Mucosa of stomach (tissue), 1 donor: ENCODE measurements at regions not wholly inside any gene's neighbourhood (a gene's known extent, or its start where the extent isn't known, plus 50 kb on each side); places are given as distances from the start of the nearest gene placed in this dataset.

Source experiments
- H3K27me3 ChIP-seq: one replicate; pipeline ENCODE4 v1.7.0; 2013; ENCODE audit warnings: mild to moderate bottlenecking, low read length; ENCODE audit not compliant: control insufficient read depth, insufficient read depth
- H3K36me3 ChIP-seq: one replicate; pipeline ENCODE4 v1.7.0; 2013; ENCODE audit warnings: low read length; ENCODE audit not compliant: control insufficient read depth, insufficient read depth
- H3K4me1 ChIP-seq: one replicate; pipeline ENCODE4 v1.7.0; 2013; ENCODE audit warnings: mild to moderate bottlenecking, low read length; ENCODE audit not compliant: control insufficient read depth, insufficient read depth
- H3K4me3 ChIP-seq: one replicate; pipeline ENCODE4 v1.7.0; 2013; ENCODE audit warnings: low read length
- H3K9ac ChIP-seq: one replicate; pipeline ENCODE4 v1.7.0; 2013; ENCODE audit warnings: mild to moderate bottlenecking, low read length, moderate library complexity
- H3K9me3 ChIP-seq: one replicate; pipeline ENCODE4 v1.7.0; 2013; ENCODE audit warnings: mild to moderate bottlenecking, low read length, moderate library complexity; ENCODE audit not compliant: control insufficient read depth
- donor health status: Pancreatic carcinoma.

- H3K27me3 ChIP-seq: no peaks in the 10 kb centered on the region
- H3K36me3 ChIP-seq: no peaks in the 10 kb centered on the region
- no peaks in the 10 kb centered on the region for H3K4me1 ChIP-seq
- no peaks in the 10 kb centered on the region for H3K9me3 ChIP-seq
- H3K9ac ChIP-seq: no peak overlapping the region
- no peak overlapping the region for H3K4me3 ChIP-seq
Observed at GRCh38 chr5:97452646-97453045, 269.6 kb upstream of the RIOK2 start.

GRCh38 chr5:97453263-97453662 is 270.2 kb upstream of the RIOK2 start:
- Histone ChIP-seq H3K4me3 (no peak overlapping the region), H3K27me3 (no peaks in the 10 kb centered on the region), H3K4me1 (no peaks in the 10 kb centered on the region), H3K36me3 (no peaks in the 10 kb centered on the region), H3K9me3 (no peaks in the 10 kb centered on the region), H3K9ac (no peak overlapping the region)

- no peak overlapping the region for H3K4me3 ChIP-seq
- no peaks in the 10 kb centered on the region for H3K4me1 ChIP-seq
- no peaks in the 10 kb centered on the region for H3K27me3 ChIP-seq
- H3K36me3 ChIP-seq: no peaks in the 10 kb centered on the region
- H3K9ac ChIP-seq: no peak overlapping the region
- H3K9me3 ChIP-seq: no peaks in the 10 kb centered on the region
Observed at GRCh38 chr5:97454015-97454414, 271.0 kb upstream of the RIOK2 start.

- Histone ChIP-seq H3K4me1 (no peaks in the 10 kb centered on the region), H3K4me3 (no peak overlapping the region), H3K9ac (no peak overlapping the region), H3K36me3 (no peaks in the 10 kb centered on the region), H3K27me3 (no peaks in the 10 kb centered on the region), H3K9me3 (no peaks in the 10 kb centered on the region)
Observed at GRCh38 chr5:97455996-97456395, 272.9 kb upstream of the RIOK2 start.

- Histone ChIP-seq H3K9ac (no peak overlapping the region), H3K4me1 (no peaks in the 10 kb centered on the region), H3K27me3 (no peaks in the 10 kb centered on the region), H3K36me3 (no peaks in the 10 kb centered on the region), H3K4me3 (no peak overlapping the region), H3K9me3 (no peaks in the 10 kb centered on the region)
Observed at GRCh38 chr5:97458851-97459250, 275.8 kb upstream of the RIOK2 start.

- H3K9ac ChIP-seq: no peak overlapping the region
- H3K27me3 ChIP-seq: no peaks in the 10 kb centered on the region
- H3K9me3 ChIP-seq: no peaks in the 10 kb centered on the region
- no peaks in the 10 kb centered on the region for H3K4me1 ChIP-seq
- no peaks in the 10 kb centered on the region for H3K36me3 ChIP-seq
- no peak overlapping the region for H3K4me3 ChIP-seq
Observed at GRCh38 chr5:97471951-97472350, 288.9 kb upstream of the RIOK2 start.

GRCh38 chr5:97475847-97476246 is 292.8 kb upstream of the RIOK2 start:
- H3K27me3 ChIP-seq: no peaks in the 10 kb centered on the region
- no peak overlapping the region for H3K4me3 ChIP-seq
- no peaks in the 10 kb centered on the region for H3K36me3 ChIP-seq
- no peaks in the 10 kb centered on the region for H3K9me3 ChIP-seq
- no peak overlapping the region for H3K9ac ChIP-seq
- no peaks in the 10 kb centered on the region for H3K4me1 ChIP-seq

- no peak overlapping the region for H3K4me3 ChIP-seq
- no peaks in the 10 kb centered on the region for H3K9me3 ChIP-seq
- H3K36me3 ChIP-seq: no peaks in the 10 kb centered on the region
- H3K27me3 ChIP-seq: no peaks in the 10 kb centered on the region
- H3K4me1 ChIP-seq: no peaks in the 10 kb centered on the region
- no peak overlapping the region for H3K9ac ChIP-seq
Observed at GRCh38 chr5:97476852-97477534, 293.9 kb upstream of the RIOK2 start.

GRCh38 chr5:97478483-97478882 is 295.4 kb upstream of the RIOK2 start:
- Histone ChIP-seq H3K27me3 (no peaks in the 10 kb centered on the region), H3K4me1 (no peaks in the 10 kb centered on the region), H3K36me3 (no peaks in the 10 kb centered on the region), H3K9me3 (no peaks in the 10 kb centered on the region), H3K4me3 (no peak overlapping the region), H3K9ac (no peak overlapping the region)

GRCh38 chr5:97480313-97480712 is 297.3 kb upstream of the RIOK2 start:
- no peaks in the 10 kb centered on the region for H3K4me1 ChIP-seq
- H3K9ac ChIP-seq: no peak overlapping the region
- no peaks in the 10 kb centered on the region for H3K27me3 ChIP-seq
- no peak overlapping the region for H3K4me3 ChIP-seq
- H3K9me3 ChIP-seq: no peaks in the 10 kb centered on the region
- no peaks in the 10 kb centered on the region for H3K36me3 ChIP-seq

- H3K9ac ChIP-seq: no peak overlapping the region
- H3K27me3 ChIP-seq: no peaks in the 10 kb centered on the region
- H3K9me3 ChIP-seq: no peaks in the 10 kb centered on the region
- H3K36me3 ChIP-seq: no peaks in the 10 kb centered on the region
- H3K4me3 ChIP-seq: no peak overlapping the region
- no peaks in the 10 kb centered on the region for H3K4me1 ChIP-seq
Observed at GRCh38 chr5:97488126-97488668, 305.1 kb upstream of the RIOK2 start.

GRCh38 chr5:97489010-97489840 is 306.2 kb upstream of the RIOK2 start:
- H3K4me1 ChIP-seq: no peaks in the 10 kb centered on the region
- H3K9ac ChIP-seq: no peak overlapping the region
- H3K27me3 ChIP-seq: no peaks in the 10 kb centered on the region
- no peaks in the 10 kb centered on the region for H3K36me3 ChIP-seq
- H3K4me3 ChIP-seq: no peak overlapping the region
- no peaks in the 10 kb centered on the region for H3K9me3 ChIP-seq
